Peyer's patch (tissue), 4 donors: ENCODE measurements at regions not wholly inside any gene's neighbourhood (a gene's known extent, or its start where the extent isn't known, plus 50 kb on each side); places are given as distances from the start of the nearest gene placed in this dataset.

Experiments
- DNase-seq, 3 donors: peaks; one replicate each; pipeline ENCODE4 v3.0.0-alpha.2; 2017 to 2019
- H3K27ac ChIP-seq, 4 donors: fragments of 200-600 bp; sonication (generic); one replicate each; pipeline ENCODE4 v1.5.1; 2016 to 2019
- H3K27me3 ChIP-seq, 2 donors: fragments of 200-600 bp; sonication (generic); one replicate each; pipeline ENCODE4 v1.5.1; 2019
- H3K36me3 ChIP-seq, 3 donors: fragments of 200-600 bp; sonication (generic); one replicate each; pipeline ENCODE4 v1.5.1; 2016 to 2019
- H3K4me1 ChIP-seq, 4 donors: fragments of 200-600 bp; sonication (generic); one replicate each; pipeline ENCODE4 v1.5.1; 2016 to 2019
- H3K4me3 ChIP-seq, 4 donors: fragments of 200-600 bp; sonication (generic); 1 replicate in 3 of 4; 2 replicates in 1 of 4; pipeline ENCODE4 v1.5.1; 2016 to 2019; ENCODE audit warnings: mild to moderate bottlenecking in 1 of 4
- H3K9me3 ChIP-seq, 4 donors: fragments of 200-600 bp; sonication (generic); one replicate each; pipeline ENCODE4 v1.5.1; 2016 to 2019; ENCODE audit warnings: mild to moderate bottlenecking in 1 of 4
- POLR2A ChIP-seq, 2 donors: fragments of 450-650 bp; IDR thresholded peaks; one replicate each; pipeline ENCODE4 v1.5.1; 2017; ENCODE audit warnings: antibody characterized with exemption in 2 of 2, mild to moderate bottlenecking in 2 of 2, moderate library complexity in 2 of 2
- TF ChIP-seq, protein P1 (sequence below), 6 experiments: fragments of 450-650 bp in 4 of 6; fragments of 200-600 bp in 2 of 6; sonication (generic) in 1 of 6; IDR thresholded peaks; one replicate each; pipeline ENCODE4 v1.5.1; 2017 to 2019; ENCODE audit warnings: antibody characterized with exemption in 6 of 6, mild to moderate bottlenecking in 3 of 6, moderate library complexity in 1 of 6

DNA sequence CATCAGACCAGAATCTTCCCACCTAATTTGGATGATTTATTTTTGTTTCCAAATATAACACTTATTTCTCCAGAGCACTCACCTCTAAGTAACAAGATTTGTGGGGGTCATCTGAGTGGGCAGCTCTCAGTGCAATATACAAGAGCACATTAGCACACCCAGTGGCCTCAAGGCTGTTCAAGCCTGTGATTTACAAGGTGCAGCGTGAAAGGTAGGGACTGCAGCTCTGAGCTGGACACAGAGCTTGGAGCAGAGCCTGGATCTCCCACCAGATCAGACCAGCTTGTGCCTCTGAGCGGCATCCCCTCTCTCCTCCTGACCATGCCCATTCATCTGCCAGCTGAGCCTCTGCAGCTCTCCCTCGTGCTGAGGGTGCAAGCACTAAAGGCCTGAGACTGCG, 323.3 kb upstream of the ZC3H12C start:
- TF ChIP-seq POLR2A (IDR thresholded peaks at IDR 0.05): no peak
- TF ChIP-seq, protein P1, sequence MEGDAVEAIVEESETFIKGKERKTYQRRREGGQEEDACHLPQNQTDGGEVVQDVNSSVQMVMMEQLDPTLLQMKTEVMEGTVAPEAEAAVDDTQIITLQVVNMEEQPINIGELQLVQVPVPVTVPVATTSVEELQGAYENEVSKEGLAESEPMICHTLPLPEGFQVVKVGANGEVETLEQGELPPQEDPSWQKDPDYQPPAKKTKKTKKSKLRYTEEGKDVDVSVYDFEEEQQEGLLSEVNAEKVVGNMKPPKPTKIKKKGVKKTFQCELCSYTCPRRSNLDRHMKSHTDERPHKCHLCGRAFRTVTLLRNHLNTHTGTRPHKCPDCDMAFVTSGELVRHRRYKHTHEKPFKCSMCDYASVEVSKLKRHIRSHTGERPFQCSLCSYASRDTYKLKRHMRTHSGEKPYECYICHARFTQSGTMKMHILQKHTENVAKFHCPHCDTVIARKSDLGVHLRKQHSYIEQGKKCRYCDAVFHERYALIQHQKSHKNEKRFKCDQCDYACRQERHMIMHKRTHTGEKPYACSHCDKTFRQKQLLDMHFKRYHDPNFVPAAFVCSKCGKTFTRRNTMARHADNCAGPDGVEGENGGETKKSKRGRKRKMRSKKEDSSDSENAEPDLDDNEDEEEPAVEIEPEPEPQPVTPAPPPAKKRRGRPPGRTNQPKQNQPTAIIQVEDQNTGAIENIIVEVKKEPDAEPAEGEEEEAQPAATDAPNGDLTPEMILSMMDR (IDR thresholded peaks at IDR 0.05): no peak
- Histone ChIP-seq H3K36me3 (no peaks in the 10 kb centered on the region), H3K4me1 (no peaks in the 10 kb centered on the region), H3K9me3 (no peaks in the 10 kb centered on the region), H3K27me3 (no peaks in the 10 kb centered on the region), H3K27ac (no peak overlapping the region), H3K4me3 (no peak overlapping the region)
- no peak for DNase-seq

DNA sequence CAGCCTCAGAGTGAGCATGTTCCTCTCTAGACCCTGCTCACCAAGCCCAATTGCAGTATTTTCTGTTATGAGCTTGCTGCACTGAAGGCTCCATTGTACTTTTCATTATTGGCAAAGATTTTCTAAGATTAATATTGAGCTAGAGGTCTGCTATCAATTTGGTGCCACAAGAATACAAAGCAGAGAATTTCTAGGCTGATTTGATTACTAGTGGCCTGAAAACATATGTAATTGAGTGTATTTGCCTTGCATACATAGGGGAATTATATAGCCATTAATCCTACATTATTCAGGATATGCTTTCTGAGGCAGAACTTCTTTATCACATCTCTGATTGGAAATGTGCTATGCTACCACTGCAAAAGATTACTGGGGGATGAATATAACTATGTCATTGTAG, 322.9 kb upstream of the ZC3H12C start:
- no peaks in the 10 kb centered on the region for H3K36me3 ChIP-seq
- H3K9me3 ChIP-seq: no peaks in the 10 kb centered on the region
- H3K4me1 ChIP-seq: no peaks in the 10 kb centered on the region
- H3K27ac ChIP-seq: no peak overlapping the region
- TF ChIP-seq, protein P1 (IDR thresholded peaks at IDR 0.05): no peak
- no peak for TF ChIP-seq POLR2A (IDR thresholded peaks at IDR 0.05)
- no peak for DNase-seq
- H3K27me3 ChIP-seq: no peaks in the 10 kb centered on the region
- H3K4me3 ChIP-seq: no peak overlapping the region

- no peak for DNase-seq
- Histone ChIP-seq H3K4me1 (no peaks in the 10 kb centered on the region), H3K27ac (no peak overlapping the region), H3K4me3 (no peak overlapping the region), H3K9me3 (no peaks in the 10 kb centered on the region), H3K27me3 (no peaks in the 10 kb centered on the region), H3K36me3 (no peaks in the 10 kb centered on the region)
- no peak for TF ChIP-seq POLR2A (IDR thresholded peaks at IDR 0.05)
- TF ChIP-seq, protein P1 (IDR thresholded peaks at IDR 0.05): no peak
Measured at GRCh38 chr11:109772892-109773291, 320.3 kb upstream of the ZC3H12C start.

DNA sequence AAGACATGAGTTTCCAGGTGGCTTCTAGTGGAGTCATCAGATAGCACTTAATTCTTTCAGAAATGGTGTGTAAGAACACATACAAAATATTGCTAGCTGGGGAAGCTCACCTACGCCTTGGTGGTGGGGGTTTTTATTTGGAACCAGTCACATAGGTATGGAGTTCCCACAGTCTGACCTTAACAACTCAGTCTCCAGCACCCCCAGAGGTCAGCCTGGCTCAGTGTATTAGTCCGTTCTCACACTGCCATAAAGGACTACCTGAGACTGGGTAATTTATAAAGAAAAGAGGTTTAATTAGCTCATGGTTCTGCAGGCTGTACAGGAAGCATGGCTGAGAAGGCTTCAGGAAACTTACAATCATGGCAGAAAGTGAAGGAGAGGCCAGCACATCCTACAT, 317.5 kb upstream of the ZC3H12C start:
- Histone ChIP-seq H3K27ac (no peak overlapping the region), H3K27me3 (no peaks in the 10 kb centered on the region)
- TF ChIP-seq, protein P1 (IDR thresholded peaks at IDR 0.05): no peak
- TF ChIP-seq POLR2A (IDR thresholded peaks at IDR 0.05): no peak

DNA sequence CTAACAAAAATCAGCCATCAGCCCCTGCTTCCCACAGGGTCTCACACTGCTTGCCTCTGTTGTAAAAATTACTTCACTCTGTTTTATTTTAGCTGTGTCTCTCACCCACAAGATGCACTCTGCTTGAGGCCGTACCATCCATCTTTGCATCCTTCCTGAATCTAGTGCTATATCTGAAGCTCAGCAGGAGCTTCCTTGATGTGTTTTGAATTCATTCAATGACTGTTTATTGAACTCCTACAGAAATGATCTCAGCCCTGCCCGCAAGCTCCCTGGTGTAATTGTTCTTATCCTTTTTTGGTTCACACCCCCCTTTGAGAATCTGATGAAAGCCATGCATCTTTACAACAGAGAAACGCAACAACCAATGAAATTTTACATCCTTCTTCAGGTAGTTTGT, 310.2 kb upstream of the ZC3H12C start:
- Histone ChIP-seq H3K4me1 (no peaks in the 10 kb centered on the region), H3K27ac (no peak overlapping the region), H3K27me3 (no peaks in the 10 kb centered on the region), H3K36me3 (no peaks in the 10 kb centered on the region), H3K9me3 (no peaks in the 10 kb centered on the region), H3K4me3 (no peak overlapping the region)
- no peak for DNase-seq
- no peak for TF ChIP-seq POLR2A (IDR thresholded peaks at IDR 0.05)
- TF ChIP-seq, protein P1 (IDR thresholded peaks at IDR 0.05): no peak

More for the DNA sequence above, 317.5 kb upstream of the ZC3H12C start:
- Histone ChIP-seq H3K36me3 (no peaks in the 10 kb centered on the region), H3K4me1 (no peaks in the 10 kb centered on the region), H3K4me3 (no peak overlapping the region), H3K9me3 (no peaks in the 10 kb centered on the region)
- no peak for DNase-seq

GRCh38 chr11:109783840-109784239, 309.4 kb upstream of the ZC3H12C start:
- Histone ChIP-seq H3K36me3 (no peaks in the 10 kb centered on the region), H3K4me3 (no peak overlapping the region), H3K9me3 (no peaks in the 10 kb centered on the region), H3K4me1 (no peaks in the 10 kb centered on the region), H3K27me3 (no peaks in the 10 kb centered on the region), H3K27ac (no peak overlapping the region)
- DNase-seq: no peak
- no peak for TF ChIP-seq POLR2A (IDR thresholded peaks at IDR 0.05)
- TF ChIP-seq, protein P1 (IDR thresholded peaks at IDR 0.05): no peak
